MM.1S (cell line): ENCODE measurements at regions not wholly inside any gene's neighbourhood (a gene's known extent, or its start where the extent isn't known, plus 50 kb on each side); places are given as distances from the start of the nearest gene placed in this dataset.

ENCODE experiments used
- CTCF ChIP-seq: fragments of 300-600 bp; sonication (generic); IDR thresholded peaks from 2 replicates; pipeline ENCODE4 v1.5.1; 2016; ENCODE audit warnings: antibody characterized with exemption, low read length, mixed read lengths
- EZH2 ChIP-seq: fragments of 300-600 bp; sonication (generic); optimal IDR thresholded peaks from 2 replicates; pipeline ENCODE3; 2017; ENCODE audit warnings: low read depth, mild to moderate bottlenecking, antibody characterized with exemption, low read length, mixed read lengths

GRCh38 chr3:81326245-81326644 is 435.2 kb downstream of the GBE1 start:
- no peak for TF ChIP-seq CTCF
- TF ChIP-seq EZH2 = no peak
